NCI-H1417 (cell line): ENCODE measurements at regions not wholly inside any gene's neighbourhood (a gene's known extent, or its start where the extent isn't known, plus 50 kb on each side); places are given as distances from the start of the nearest gene placed in this dataset.
"Not testable (repeated sequence)": the region's sequence is repeated elsewhere in the genome, so short reads cannot be mapped to it uniquely, and the experiment has no call there.

Experiments used
- DNase-seq, 3 experiments: peaks; one replicate each; lab custom pipeline; 2025; lab: John Stamatoyannopoulos, UW

DNA sequence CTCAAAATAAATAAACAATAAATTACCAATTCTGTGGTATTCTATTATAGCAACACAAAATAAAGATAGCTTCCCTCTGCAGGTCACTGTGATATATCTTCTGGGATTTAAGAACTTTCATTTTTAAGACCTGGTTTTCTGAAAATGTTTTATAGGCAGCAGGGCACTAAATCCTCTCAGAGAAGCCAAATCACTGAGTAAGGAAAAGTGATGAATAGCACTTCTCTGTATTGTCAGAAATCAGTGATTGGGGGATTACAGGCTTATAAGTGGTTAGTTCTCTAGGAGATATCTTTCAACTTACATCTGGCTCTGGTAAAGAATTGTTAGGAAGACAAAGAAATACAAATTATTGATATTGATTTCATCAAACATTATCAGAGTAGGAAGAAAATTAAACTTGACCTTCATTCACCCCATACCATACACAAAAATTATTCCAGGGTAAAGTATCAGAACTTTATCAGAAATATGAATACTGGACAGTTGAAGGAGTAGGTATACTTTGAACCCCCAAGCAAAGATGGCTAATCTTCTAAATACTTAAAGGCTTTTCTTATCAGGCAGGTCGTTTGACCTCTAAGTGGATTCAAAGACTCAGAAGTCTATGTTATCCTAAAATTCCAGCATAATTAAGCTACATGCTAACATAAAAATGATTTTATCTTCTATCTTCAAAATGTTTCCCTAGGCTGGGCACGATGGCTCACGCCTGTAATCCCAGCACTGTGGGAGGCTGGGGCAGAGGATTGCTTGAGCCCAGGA is 81.6 kb upstream of the USP9X start:
- DNase-seq, result no peak

DNA sequence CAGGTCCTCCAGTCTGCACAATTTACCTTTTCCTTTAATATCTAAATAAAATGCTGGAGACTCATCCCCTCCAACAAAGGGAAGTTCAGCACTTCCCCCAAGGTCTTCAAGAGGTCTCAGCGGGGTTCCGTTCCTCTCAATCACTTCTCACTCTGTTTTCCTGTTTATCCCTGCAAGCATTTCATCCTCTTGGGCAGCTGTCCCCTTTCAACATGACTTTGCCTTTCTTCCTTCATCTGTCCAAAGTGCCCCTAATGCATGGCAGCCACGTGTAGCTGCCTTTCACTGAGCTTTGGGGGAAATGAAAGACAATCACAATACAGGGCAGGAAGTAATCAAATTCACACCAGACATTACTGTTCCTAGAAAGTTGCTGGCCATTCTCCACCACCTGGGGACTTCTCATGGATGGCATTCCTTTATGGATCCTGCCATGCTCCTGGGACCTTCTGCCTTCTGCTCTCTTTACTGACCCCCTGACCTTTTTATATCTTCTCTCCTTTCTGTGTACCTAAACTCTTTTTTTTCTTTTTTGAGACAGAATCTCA is 79.7 kb upstream of the USP9X start:
- DNase-seq, result no peak

DNA sequence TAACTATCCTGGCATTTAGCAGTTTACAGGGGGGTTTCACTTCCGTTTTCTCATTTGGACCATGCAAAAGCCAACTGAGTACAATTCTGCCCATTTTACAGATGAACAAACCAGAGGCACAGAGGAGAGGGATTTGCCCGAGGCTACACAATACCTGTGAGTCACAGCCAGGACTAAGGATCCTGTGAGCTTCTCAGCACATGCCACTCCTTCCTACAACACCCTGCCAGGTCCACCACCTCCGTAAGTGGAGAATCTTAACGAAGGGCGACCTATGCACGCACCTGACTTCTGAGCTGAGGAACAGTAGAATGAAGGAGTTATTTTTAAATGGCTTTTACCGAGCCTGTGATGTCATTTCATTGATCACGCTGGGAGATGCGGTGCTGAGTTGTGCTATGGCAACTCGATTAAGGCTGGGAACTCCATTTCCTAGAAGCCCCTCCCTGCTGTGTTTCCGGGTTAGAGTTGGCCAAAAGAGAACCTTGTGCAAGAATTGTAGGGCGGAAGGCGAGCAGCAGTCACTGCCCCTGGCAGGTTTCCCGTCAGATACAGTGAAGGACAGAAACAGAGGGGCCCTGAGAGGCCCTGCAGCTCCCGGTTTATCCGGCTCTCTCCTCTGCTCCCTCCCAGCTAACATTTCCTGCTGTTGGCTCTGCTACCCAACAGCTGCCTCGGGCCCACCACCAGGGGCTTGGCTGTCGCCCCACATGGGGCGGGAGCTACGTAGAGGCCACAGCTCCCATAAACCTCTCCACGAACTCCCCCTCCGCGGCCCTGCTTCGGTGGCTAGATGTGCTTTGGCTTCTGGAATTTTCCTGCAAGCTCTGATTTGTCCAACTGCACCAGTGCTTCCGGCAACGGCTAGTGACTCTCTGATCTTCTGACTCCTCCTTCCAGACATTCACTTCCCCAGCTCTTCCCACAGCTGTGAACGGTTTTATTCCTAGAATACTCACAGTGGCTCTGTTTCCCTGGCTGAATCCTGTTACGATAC is 75.1 kb upstream of the USP9X start:
- no peak for DNase-seq

DNA sequence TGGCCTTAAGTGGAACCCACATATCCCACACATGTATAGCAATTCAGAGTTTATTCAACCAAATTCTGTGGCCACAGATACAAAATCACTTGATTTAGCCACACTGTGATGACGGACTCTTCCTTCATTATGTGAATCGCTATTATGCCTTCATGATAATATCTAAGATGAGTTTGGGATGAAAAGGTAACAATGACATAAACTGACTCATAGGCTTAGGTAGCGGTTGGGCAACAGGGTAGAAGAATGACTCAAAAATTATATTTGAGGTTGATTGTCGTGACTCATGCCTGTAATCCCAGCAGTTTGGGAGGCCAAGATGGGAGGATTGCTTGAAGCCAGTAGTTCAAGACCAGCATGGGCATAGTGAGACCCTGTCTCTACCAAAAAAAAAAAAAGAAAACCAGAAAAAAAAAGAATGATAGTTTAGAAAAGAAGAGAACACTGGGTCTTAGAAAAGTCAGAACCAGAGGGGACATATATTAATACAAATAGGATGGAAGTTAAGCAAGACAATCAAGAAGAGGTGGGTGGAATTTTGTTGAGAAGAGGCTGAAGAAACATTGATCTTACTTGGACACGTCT is 70.4 kb upstream of the USP9X start:
- DNase-seq, result no peak

DNA sequence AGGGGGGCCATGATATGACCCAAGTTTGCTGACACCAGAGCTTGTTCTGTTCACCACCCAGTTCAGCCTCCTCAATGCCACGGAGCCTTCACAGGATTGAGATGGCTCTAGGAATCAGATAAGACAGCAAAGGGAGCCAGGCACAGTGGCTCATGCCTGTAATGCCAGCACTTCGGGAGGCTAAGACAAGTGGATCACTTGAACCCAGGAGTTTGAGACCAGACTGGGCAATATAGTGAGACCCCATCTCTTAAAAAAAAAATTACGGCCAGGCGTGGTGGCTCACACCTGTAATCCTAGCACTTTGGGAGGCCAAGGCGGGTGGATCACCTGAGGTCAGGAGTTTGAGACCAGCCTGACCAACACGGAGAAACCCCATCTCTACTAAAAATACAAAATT is 67.5 kb upstream of the USP9X start:
- not testable (repeated sequence) for DNase-seq

DNA sequence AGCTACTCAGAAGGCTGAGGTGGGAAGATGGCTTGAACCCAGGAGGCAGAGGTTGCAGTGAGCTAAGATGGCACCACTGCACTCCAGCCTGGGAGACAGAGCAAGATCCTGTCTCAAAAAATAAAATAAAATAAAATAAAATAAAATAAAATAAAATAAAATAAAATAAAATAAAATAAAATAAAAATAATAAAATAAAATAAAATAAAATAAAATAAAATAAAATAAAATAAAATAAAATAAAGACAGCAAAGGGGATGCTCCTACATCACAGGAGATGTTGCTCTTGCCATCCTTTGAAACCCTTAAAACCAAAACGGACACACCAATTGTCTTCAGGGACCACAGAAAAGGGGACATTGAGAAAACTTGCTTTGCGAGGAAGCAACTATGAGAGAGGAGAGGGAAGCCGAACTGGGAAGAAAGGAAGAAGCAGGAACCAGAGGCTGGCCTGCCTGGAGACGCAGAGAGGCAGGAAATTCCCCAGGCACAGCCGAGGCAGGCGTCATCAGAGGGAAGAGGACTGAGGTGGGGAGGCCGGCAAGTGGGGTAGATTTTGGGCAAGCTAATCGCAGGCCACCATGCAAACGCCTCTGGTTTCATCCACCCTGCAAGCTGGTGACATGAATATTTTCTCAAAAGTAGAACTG is 66.7 kb upstream of the USP9X start:
- DNase-seq, result not testable (repeated sequence)

DNA sequence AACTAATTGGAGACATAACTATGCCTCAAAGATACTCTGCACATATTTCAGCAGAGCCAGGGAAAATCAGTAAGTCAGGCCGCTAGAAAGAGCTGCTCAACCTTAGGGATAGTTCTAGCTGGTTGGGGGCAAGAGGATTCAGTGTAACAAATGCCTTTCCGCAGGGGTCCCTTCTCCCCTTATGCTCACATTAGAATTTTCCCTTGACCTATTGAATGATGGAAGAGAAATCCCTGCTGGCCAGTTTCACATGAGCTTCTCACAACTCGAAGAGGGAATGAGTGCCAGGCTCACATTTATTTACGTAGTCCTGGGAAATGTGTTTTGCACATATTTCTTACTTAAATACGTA is 66.2 kb upstream of the USP9X start:
- no peak for DNase-seq

DNA sequence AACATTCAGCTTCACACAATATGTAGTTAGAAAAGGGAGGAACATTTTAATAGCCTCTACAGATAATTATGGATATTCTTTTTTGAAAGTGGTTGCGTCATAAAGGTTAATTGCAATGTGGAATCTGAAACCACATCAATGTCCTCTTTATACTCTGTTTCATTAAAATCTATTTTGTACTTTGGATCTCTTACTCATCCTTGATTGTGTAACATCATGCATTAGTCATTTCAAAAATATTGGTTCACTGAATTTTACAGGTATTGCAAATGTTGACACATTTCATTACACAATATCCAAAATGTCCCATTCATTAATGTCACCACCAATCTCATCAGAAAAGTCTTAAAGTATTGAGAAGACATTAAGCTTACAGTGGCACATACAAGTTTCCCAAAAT is 62.7 kb upstream of the USP9X start:
- DNase-seq, result no peak

DNA sequence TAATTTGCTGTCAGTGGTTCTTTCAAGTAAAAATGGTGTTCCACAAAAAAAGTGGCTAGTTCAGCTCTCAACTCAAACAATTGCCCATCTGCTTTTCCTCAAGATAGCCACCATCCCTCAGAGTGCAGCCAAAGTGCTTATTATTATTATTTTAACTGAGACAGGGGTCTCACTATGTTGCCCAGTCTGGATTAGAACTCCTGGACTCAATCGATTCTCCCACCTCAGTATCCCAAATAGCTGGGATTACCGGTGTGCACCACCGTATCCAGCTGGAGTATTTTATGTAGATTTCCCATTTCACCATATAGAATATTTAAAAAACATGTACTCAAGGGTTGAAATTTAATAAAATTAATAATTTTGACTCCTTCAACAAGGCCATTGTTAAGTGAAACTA is 62.1 kb upstream of the USP9X start:
- no peak for DNase-seq

DNA sequence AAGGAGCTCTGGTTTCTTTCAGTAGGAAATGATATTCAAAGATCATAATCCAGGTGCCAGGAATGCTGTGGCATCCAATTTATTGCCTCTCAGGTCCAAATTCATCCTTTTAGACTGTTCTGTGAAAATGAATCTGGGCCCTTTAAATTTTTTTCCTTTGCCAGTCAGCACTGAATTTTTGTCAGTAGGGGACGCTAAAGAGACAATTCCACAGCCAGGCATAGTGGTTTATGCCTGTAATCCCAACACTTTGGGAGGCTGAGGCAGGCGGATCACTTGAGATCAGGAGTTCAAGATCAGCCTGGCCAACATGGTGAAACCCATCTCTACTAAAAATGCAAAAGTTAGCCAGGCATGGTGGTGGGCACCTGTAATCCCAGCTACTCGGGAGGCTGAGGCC is 60.9 kb upstream of the USP9X start:
- not testable (repeated sequence) for DNase-seq

DNA sequence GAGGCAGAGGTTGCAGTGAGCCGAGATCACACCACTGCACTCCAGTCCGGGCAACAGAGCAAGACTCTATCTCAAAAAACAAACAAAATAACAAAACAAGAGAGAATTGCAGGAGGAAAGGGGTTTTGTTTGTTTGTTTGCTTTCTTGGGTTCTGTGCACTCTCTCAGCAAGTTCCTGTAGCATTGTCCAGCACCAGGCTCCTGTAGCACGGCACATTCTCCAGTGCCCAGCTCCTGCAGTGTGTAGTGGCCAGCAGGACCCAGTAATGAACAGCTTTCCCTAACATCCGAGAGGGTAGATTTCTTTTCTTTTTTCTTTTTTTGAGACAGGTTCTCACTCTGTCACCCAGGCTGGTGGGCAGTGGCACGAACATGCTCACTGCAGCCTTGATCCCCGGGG is 60.5 kb upstream of the USP9X start:
- DNase-seq, result no peak

DNA sequence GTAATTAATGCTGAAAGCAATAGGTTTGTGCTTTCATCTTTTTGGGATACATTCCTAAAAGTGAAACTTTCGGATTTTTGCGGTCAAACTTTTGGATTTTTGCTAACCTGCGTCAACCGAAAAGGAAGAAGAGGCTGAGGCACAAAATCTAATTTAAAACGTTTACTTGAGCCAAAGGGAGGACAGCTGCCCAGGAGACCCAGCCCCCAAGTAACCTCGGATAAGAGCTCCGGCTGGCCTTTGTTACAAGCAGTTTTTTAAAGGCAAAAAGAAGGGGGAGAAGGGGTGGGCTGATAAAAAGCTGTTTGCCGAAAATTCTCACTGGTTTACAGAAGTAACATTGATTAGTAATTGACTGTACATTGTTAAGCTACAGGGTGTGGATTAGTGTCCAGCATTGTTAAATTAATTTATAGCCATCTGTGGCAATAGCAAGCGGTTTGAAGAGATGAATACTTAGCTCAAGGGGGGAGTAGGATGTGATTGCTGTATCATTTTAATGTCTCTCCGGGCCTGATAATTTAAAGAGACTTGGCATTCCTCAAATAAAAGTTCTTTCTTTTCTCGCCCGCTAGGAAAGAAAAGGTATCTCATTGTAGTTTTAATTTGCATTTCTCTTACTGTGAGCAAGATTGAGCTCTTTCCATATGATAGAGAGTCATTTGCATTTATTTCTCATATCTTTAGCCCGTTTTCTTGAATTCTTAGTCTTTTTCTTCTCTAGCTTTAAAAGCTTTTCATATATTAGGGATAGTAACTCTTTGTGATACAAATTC is 59.1 kb upstream of the USP9X start:
- DNase-seq, result no peak

DNA sequence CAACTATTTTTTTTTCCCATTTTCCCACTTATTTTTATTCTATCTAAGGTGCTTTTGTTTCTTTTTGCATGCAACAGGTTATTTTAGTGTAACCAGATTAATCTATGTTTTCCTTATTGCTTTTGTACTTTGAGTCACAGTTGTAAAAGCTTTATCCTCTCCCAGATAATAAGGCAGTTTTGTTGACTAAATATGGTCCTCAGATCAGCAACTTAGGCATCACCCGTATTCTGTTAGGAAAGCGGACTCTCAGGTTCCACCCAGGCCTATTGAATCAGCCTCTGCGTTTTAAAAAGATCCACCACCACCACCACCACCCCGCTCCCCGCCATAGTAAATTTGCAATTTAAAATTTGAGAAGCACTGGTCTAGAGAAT is 58.6 kb upstream of the USP9X start:
- no peak for DNase-seq

DNA sequence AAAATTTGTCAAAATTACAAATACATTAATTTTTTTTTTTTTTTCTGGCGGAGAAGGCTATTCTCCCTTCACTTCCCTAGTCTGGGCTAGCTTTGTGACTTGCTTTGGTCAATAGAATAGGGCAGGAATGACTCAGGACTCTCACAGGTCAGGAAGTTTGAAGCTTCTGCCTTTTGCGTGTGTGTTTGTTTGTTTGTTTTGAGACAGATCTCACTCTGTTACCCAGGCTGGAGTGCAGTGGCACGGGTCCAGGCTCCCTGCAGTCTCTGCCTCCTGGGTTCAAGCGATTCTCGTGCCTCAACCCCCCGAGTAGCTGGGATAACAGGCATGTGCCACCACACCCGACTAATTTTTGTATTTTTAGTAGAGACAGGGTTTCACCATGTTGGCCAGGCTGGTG is 55.9 kb upstream of the USP9X start:
- DNase-seq, result no peak

DNA sequence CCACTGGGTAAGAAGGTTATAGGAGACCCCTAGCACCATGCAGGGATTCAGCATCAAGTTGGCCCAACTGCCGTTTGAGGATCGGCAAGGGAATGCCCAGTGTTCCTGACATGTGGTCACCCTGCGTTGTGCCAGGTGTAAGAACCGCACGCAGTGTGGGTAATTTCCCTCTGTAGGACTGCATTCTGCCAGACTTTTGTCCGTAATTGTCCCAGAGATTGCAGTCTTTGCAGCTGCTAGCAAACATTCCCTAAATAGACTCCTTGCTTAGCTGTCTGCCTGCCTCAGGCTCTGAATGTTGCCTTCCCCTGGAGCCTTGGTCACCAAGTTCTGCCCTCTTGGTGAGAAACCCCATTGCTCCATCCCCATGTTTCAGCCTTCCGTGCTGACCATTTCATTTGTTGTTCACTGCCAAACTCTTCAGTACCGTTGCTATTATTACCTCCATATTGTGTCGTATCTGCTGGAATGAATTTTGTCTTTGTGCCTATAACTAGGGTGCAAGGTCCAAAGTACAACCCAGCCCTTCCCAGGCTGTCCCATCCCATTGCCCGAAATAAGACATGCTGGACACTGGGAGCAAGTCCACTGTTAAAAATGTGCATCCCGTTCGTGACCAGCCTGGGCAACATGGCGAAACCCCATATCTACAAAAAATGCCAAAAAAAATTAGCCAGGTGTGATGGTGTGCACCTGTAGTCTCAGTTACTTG is 53.8 kb upstream of the USP9X start:
- no peak for DNase-seq

DNA sequence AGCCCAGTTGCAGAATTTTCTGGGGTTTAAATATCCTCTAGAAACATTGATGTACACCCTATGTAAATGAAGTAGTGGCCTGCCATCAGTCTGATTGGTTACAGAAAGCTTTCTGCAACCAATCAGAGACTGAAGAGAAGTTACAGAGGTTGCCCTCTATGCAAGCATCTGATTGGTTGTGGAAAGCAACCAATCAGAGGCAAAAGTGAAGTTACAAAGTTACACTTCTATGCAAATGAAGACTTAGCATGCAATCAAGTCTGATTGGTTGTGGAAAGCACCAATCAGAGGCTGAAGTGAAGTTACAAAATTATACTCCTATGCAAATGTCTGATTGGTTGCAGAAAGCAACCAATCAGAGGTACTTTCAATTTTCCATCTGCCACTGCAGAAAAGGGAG is 51.9 kb upstream of the USP9X start:
- DNase-seq, result no peak

DNA sequence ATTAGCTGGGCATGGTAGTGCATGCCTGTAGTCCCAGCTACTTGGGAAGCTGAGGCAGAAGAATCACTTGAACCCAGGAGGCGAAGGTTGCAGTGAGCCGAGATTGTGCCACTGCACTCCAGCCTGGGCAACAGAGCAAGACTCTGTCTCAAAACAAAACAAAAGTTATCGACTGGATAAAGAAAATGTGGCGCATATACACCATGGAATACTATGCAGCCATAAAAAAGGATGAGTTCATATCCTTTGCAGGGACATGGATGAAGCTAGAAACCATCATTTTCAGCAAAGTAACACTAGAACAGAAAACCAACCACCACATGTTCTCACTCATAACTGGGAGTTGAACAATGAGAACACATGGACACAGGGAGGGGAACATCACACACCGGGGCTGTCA is 50.3 kb upstream of the USP9X start:
- not testable (repeated sequence) for DNase-seq
